ENCODE measurements at regions not wholly inside any gene's neighbourhood (a gene's known extent, or its start where the extent isn't known, plus 50 kb on each side); places are given as distances from the start of the nearest gene placed in this dataset.
"Not testable (repeated sequence)": the region's sequence is repeated elsewhere in the genome, so short reads cannot be mapped to it uniquely, and the experiment has no call there.

GRCh38 chr3:154953538-154953937 lies 126.6 kb upstream of the MME start:
- Mint-ChIP-seq H3K4me3 (no peak overlapping the region), H3K36me3 (no peaks in the 10 kb centered on the region), H3K27ac (no peak overlapping the region), H3K27me3 (no peaks in the 10 kb centered on the region), H3K9me3 (peaks cover 15% of the 10 kb centered on the region), H3K4me1 (no peaks in the 10 kb centered on the region)

GRCh38 chr3:154952553-154952952 lies 127.6 kb upstream of the MME start:
- Mint-ChIP-seq H3K4me1 (no peaks in the 10 kb centered on the region), H3K36me3 (no peaks in the 10 kb centered on the region), H3K27me3 (no peaks in the 10 kb centered on the region), H3K4me3 (no peak overlapping the region), H3K27ac (no peak overlapping the region), H3K9me3 (peaks cover 20% of the 10 kb centered on the region)

GRCh38 chr3:154943981-154944380 lies 136.1 kb upstream of the MME start:
- no peaks in the 10 kb centered on the region for H3K4me1 Mint-ChIP-seq
- no peaks in the 10 kb centered on the region for H3K27me3 Mint-ChIP-seq
- no peak overlapping the region for H3K4me3 Mint-ChIP-seq
- H3K9me3 Mint-ChIP-seq: peaks cover 13% of the 10 kb centered on the region
- no peak overlapping the region for H3K27ac Mint-ChIP-seq
- H3K36me3 Mint-ChIP-seq: no peaks in the 10 kb centered on the region

- Mint-ChIP-seq H3K27me3 (peaks cover 2% of the 10 kb centered on the region), H3K36me3 (no peaks in the 10 kb centered on the region), H3K4me1 (no peaks in the 10 kb centered on the region), H3K4me3 (no peak overlapping the region), H3K9me3 (peaks cover 9% of the 10 kb centered on the region), H3K27ac (no peak overlapping the region)
Observed at GRCh38 chr3:154942827-154943226, 137.3 kb upstream of the MME start.

- H3K27me3 Mint-ChIP-seq: peaks cover 2% of the 10 kb centered on the region
- no peak overlapping the region for H3K27ac Mint-ChIP-seq
- H3K4me1 Mint-ChIP-seq: no peaks in the 10 kb centered on the region
- H3K36me3 Mint-ChIP-seq: no peaks in the 10 kb centered on the region
- H3K4me3 Mint-ChIP-seq: no peak overlapping the region
- H3K9me3 Mint-ChIP-seq: peaks cover 8% of the 10 kb centered on the region
Observed at GRCh38 chr3:154936196-154936595, 143.9 kb upstream of the MME start.

- Mint-ChIP-seq H3K27ac (no peak overlapping the region), H3K27me3 (no peaks in the 10 kb centered on the region), H3K4me1 (no peaks in the 10 kb centered on the region)
Observed at GRCh38 chr3:154933581-154933980, 146.5 kb upstream of the MME start.

GRCh38 chr3:154932633-154933032 lies 147.5 kb upstream of the MME start:
- H3K4me1 Mint-ChIP-seq: no peaks in the 10 kb centered on the region
- no peak overlapping the region for H3K4me3 Mint-ChIP-seq
- H3K36me3 Mint-ChIP-seq: no peaks in the 10 kb centered on the region
- peak overlapping the region; percentile 3 for H3K27ac Mint-ChIP-seq
- no peaks in the 10 kb centered on the region for H3K9me3 Mint-ChIP-seq
- H3K27me3 Mint-ChIP-seq: no peaks in the 10 kb centered on the region

More at GRCh38 chr3:154933581-154933980, 146.5 kb upstream of the MME start:
- Mint-ChIP-seq H3K9me3 (no peaks in the 10 kb centered on the region), H3K4me3 (no peak overlapping the region), H3K36me3 (no peaks in the 10 kb centered on the region)

- H3K36me3 Mint-ChIP-seq: no peaks in the 10 kb centered on the region
- H3K27ac Mint-ChIP-seq: no peak overlapping the region
- H3K4me3 Mint-ChIP-seq: no peak overlapping the region
- H3K4me1 Mint-ChIP-seq: no peaks in the 10 kb centered on the region
- H3K9me3 Mint-ChIP-seq: no peaks in the 10 kb centered on the region
- H3K27me3 Mint-ChIP-seq: no peaks in the 10 kb centered on the region
Observed at GRCh38 chr3:154931484-154931883, 148.6 kb upstream of the MME start.

GRCh38 chr3:154926721-154927120 lies 153.4 kb upstream of the MME start:
- Mint-ChIP-seq H3K27ac (no peak overlapping the region), H3K9me3 (no peaks in the 10 kb centered on the region), H3K36me3 (no peaks in the 10 kb centered on the region)

GRCh38 chr3:154921351-154921750 lies 158.8 kb upstream of the MME start:
- H3K9me3 Mint-ChIP-seq: no peaks in the 10 kb centered on the region
- H3K36me3 Mint-ChIP-seq: no peaks in the 10 kb centered on the region
- no peak overlapping the region for H3K27ac Mint-ChIP-seq
- no peaks in the 10 kb centered on the region for H3K4me1 Mint-ChIP-seq
- no peaks in the 10 kb centered on the region for H3K27me3 Mint-ChIP-seq
- no peak overlapping the region for H3K4me3 Mint-ChIP-seq

More at GRCh38 chr3:154926721-154927120, 153.4 kb upstream of the MME start:
- no peaks in the 10 kb centered on the region for H3K4me1 Mint-ChIP-seq
- H3K27me3 Mint-ChIP-seq: no peaks in the 10 kb centered on the region
- no peak overlapping the region for H3K4me3 Mint-ChIP-seq

GRCh38 chr3:154919226-154919625 lies 160.9 kb upstream of the MME start:
- H3K36me3 Mint-ChIP-seq: no peaks in the 10 kb centered on the region
- H3K27me3 Mint-ChIP-seq: no peaks in the 10 kb centered on the region
- no peaks in the 10 kb centered on the region for H3K4me1 Mint-ChIP-seq
- H3K4me3 Mint-ChIP-seq: no peak overlapping the region
- no peaks in the 10 kb centered on the region for H3K9me3 Mint-ChIP-seq
- no peak overlapping the region for H3K27ac Mint-ChIP-seq

- H3K27me3 Mint-ChIP-seq: no peaks in the 10 kb centered on the region
Observed at GRCh38 chr3:154904328-154904727, 175.8 kb upstream of the MME start.

GRCh38 chr3:154902495-154902894 lies 177.6 kb upstream of the MME start:
- not testable (repeated sequence) for H3K27me3 Mint-ChIP-seq, H3K9me3 Mint-ChIP-seq, H3K4me1 Mint-ChIP-seq, H3K36me3 Mint-ChIP-seq, H3K4me3 Mint-ChIP-seq, H3K27ac Mint-ChIP-seq

More at GRCh38 chr3:154904328-154904727, 175.8 kb upstream of the MME start:
- Mint-ChIP-seq H3K9me3 (peaks cover 17% of the 10 kb centered on the region), H3K4me3 (no peak overlapping the region), H3K4me1 (no peaks in the 10 kb centered on the region), H3K27ac (no peak overlapping the region), H3K36me3 (no peaks in the 10 kb centered on the region)

GRCh38 chr3:154901278-154901677 lies 178.8 kb upstream of the MME start:
- no peaks in the 10 kb centered on the region for H3K4me1 Mint-ChIP-seq
- no peaks in the 10 kb centered on the region for H3K27me3 Mint-ChIP-seq
- H3K36me3 Mint-ChIP-seq: no peaks in the 10 kb centered on the region
- peaks cover 5% of the 10 kb centered on the region for H3K9me3 Mint-ChIP-seq
- H3K27ac Mint-ChIP-seq: no peak overlapping the region
- no peak overlapping the region for H3K4me3 Mint-ChIP-seq

GRCh38 chr3:154900816-154901215 lies 179.3 kb upstream of the MME start:
- no peaks in the 10 kb centered on the region for H3K4me1 Mint-ChIP-seq
- H3K9me3 Mint-ChIP-seq: peaks cover 5% of the 10 kb centered on the region
- no peaks in the 10 kb centered on the region for H3K36me3 Mint-ChIP-seq
- H3K4me3 Mint-ChIP-seq: no peak overlapping the region
- H3K27ac Mint-ChIP-seq: no peak overlapping the region
- H3K27me3 Mint-ChIP-seq: no peaks in the 10 kb centered on the region

- Mint-ChIP-seq H3K9me3 (peaks cover 1% of the 10 kb centered on the region), H3K4me3 (no peak overlapping the region), H3K4me1 (no peaks in the 10 kb centered on the region), H3K27me3 (no peaks in the 10 kb centered on the region), H3K27ac (no peak overlapping the region), H3K36me3 (no peaks in the 10 kb centered on the region)
Observed at GRCh38 chr3:154898916-154899315, 181.2 kb upstream of the MME start.

- H3K4me1 Mint-ChIP-seq: no peaks in the 10 kb centered on the region
- H3K36me3 Mint-ChIP-seq: no peaks in the 10 kb centered on the region
- no peaks in the 10 kb centered on the region for H3K9me3 Mint-ChIP-seq
- no peak overlapping the region for H3K4me3 Mint-ChIP-seq
- H3K27me3 Mint-ChIP-seq: no peaks in the 10 kb centered on the region
- H3K27ac Mint-ChIP-seq: no peak overlapping the region
Observed at GRCh38 chr3:154898443-154898842, 181.7 kb upstream of the MME start.
